Activated CD8-positive, alpha-beta memory T cell treated with anti-CD3 and anti-CD28 coated beads, Interleukin-2, amount 10 ng/mL, durations not matched to agents 7 days and 5 days (primary cell): ENCODE measurements at regions not wholly inside any gene's neighbourhood (a gene's known extent, or its start where the extent isn't known, plus 50 kb on each side); places are given as distances from the start of the nearest gene placed in this dataset.
"Not testable (repeated sequence)": the region's sequence is repeated elsewhere in the genome, so short reads cannot be mapped to it uniquely, and the experiment has no call there.

Experiments used
- ATAC-seq: fragments of 150-1000 bp; cut with Tn5 transposase; one replicate; pipeline ENCODE4 v1.10.0; 2021; ENCODE audit warnings: moderate library complexity
- CTCF ChIA-PET: fragments of 350-600 bp; sonication (Branson Sonifier 250); formaldehyde crosslinking; loops from one replicate; lab custom pipeline; 2021; ENCODE audit warnings: antibody characterized with exemption; lab: Charles Lee
- DNase-seq: peaks from one replicate; pipeline ENCODE4 v3.0.0-alpha.2; 2020
- H3K27ac Mint-ChIP-seq: one replicate; pipeline ENCODE4 v1.8.0; 2021; ENCODE audit warnings: mild to moderate bottlenecking, mixed read lengths
- H3K27me3 Mint-ChIP-seq: one replicate; pipeline ENCODE4 v1.8.0; 2021; ENCODE audit warnings: mixed read lengths
- H3K36me3 Mint-ChIP-seq: one replicate; pipeline ENCODE4 v1.8.0; 2021; ENCODE audit warnings: mild to moderate bottlenecking, mixed read lengths
- H3K4me1 Mint-ChIP-seq: one replicate; pipeline ENCODE4 v1.8.0; 2021; ENCODE audit warnings: mixed read lengths
- H3K4me3 Mint-ChIP-seq: one replicate; pipeline ENCODE4 v1.8.0; 2021; ENCODE audit warnings: mild to moderate bottlenecking, moderate library complexity, mixed read lengths
- H3K9me3 Mint-ChIP-seq: one replicate; pipeline ENCODE4 v1.8.0; 2022; ENCODE audit warnings: low read depth, mixed read lengths

GRCh38 chr5:131042021-131042789, 122.9 kb downstream of the HINT1 start:
- CTCF ChIA-PET, result interaction anchor here (1.0 kb wide), 1 partner anchor 22 kb away, joined by 3 read pairs; no protein-coding TSS in a partner anchor
- ATAC-seq, result no peak

GRCh38 chr5:131023498-131023865, 141.6 kb downstream of the HINT1 start:
- no peaks in the 10 kb centered on the region for H3K4me1 Mint-ChIP-seq
- no peaks in the 10 kb centered on the region for H3K36me3 Mint-ChIP-seq
- H3K27me3 Mint-ChIP-seq, result no peaks in the 10 kb centered on the region
- ATAC-seq, result no peak
- DNase-seq, result no peak
- H3K4me3 Mint-ChIP-seq, result no peak overlapping the region
- H3K9me3 Mint-ChIP-seq, result no peaks in the 10 kb centered on the region
- no peak overlapping the region for H3K27ac Mint-ChIP-seq
- CTCF ChIA-PET, result interaction anchor here (1.0 kb wide), 1 partner anchor 36 kb away, joined by 3 read pairs; no protein-coding TSS in a partner anchor

More at GRCh38 chr5:131042021-131042789, 122.9 kb downstream of the HINT1 start:
- Mint-ChIP-seq H3K4me3 (no peak overlapping the region), H3K36me3 (no peaks in the 10 kb centered on the region), H3K9me3 (peaks cover 4% of the 10 kb centered on the region), H3K4me1 (no peaks in the 10 kb centered on the region), H3K27me3 (peaks cover 4% of the 10 kb centered on the region), H3K27ac (no peak overlapping the region)
- no peak for DNase-seq

- no peak overlapping the region for H3K27ac Mint-ChIP-seq
- H3K4me1 Mint-ChIP-seq, result peaks cover under 1% of the 10 kb centered on the region
- H3K4me3 Mint-ChIP-seq, result no peak overlapping the region
- no peaks in the 10 kb centered on the region for H3K9me3 Mint-ChIP-seq
- ATAC-seq, result no peak
- H3K36me3 Mint-ChIP-seq, result peaks cover 1% of the 10 kb centered on the region
- DNase-seq, result no peak
- H3K27me3 Mint-ChIP-seq, result no peaks in the 10 kb centered on the region
- CTCF ChIA-PET, result interaction anchor here (1.0 kb wide), 1 partner anchor 36 kb away, joined by 3 read pairs; no protein-coding TSS in a partner anchor
Observed at GRCh38 chr5:131022811-131023497, 142.1 kb downstream of the HINT1 start.

GRCh38 chr5:131021646-131022045, 143.4 kb downstream of the HINT1 start:
- CTCF ChIA-PET, result no interaction called here
- H3K27ac Mint-ChIP-seq, result no peak overlapping the region
- no peaks in the 10 kb centered on the region for H3K27me3 Mint-ChIP-seq

GRCh38 chr5:131019601-131020315, 145.3 kb downstream of the HINT1 start:
- DNase-seq, result no peak
- Mint-ChIP-seq H3K4me3 (no peak overlapping the region), H3K27me3 (peaks cover 2% of the 10 kb centered on the region), H3K9me3 (peaks cover 3% of the 10 kb centered on the region), H3K4me1 (peaks cover 12% of the 10 kb centered on the region), H3K36me3 (peaks cover 11% of the 10 kb centered on the region), H3K27ac (no peak overlapping the region)
- CTCF ChIA-PET, result no interaction called here
- no peak for ATAC-seq

More at GRCh38 chr5:131021646-131022045, 143.4 kb downstream of the HINT1 start:
- no peak for ATAC-seq
- Mint-ChIP-seq H3K9me3 (peaks cover 2% of the 10 kb centered on the region), H3K4me1 (peaks cover 10% of the 10 kb centered on the region), H3K36me3 (peaks cover 7% of the 10 kb centered on the region), H3K4me3 (no peak overlapping the region)
- DNase-seq, result no peak

GRCh38 chr5:131019111-131019510, 145.9 kb downstream of the HINT1 start:
- H3K4me3 Mint-ChIP-seq, result no peak overlapping the region
- peaks cover 12% of the 10 kb centered on the region for H3K4me1 Mint-ChIP-seq
- DNase-seq, result no peak
- H3K36me3 Mint-ChIP-seq, result peaks cover 11% of the 10 kb centered on the region
- H3K9me3 Mint-ChIP-seq, result peaks cover 3% of the 10 kb centered on the region
- CTCF ChIA-PET, result no interaction called here
- peaks cover 2% of the 10 kb centered on the region for H3K27me3 Mint-ChIP-seq
- H3K27ac Mint-ChIP-seq, result no peak overlapping the region
- no peak for ATAC-seq

GRCh38 chr5:131008329-131008728, 156.7 kb downstream of the HINT1 start:
- H3K9me3 Mint-ChIP-seq, result no peaks in the 10 kb centered on the region
- no peak overlapping the region for H3K4me3 Mint-ChIP-seq
- H3K36me3 Mint-ChIP-seq, result no peaks in the 10 kb centered on the region
- CTCF ChIA-PET, result interaction anchor here (1.0 kb wide), 1 partner anchor 139 kb away, joined by 3 read pairs; no protein-coding TSS in a partner anchor
- no peak overlapping the region for H3K27ac Mint-ChIP-seq
- DNase-seq (no peak), ATAC-seq (no peak)
- H3K27me3 Mint-ChIP-seq, result peaks cover 12% of the 10 kb centered on the region
- H3K4me1 Mint-ChIP-seq, result no peaks in the 10 kb centered on the region

GRCh38 chr5:131005963-131006684, 158.9 kb downstream of the HINT1 start:
- DNase-seq (no peak), ATAC-seq (no peak)
- H3K36me3 Mint-ChIP-seq, result no peaks in the 10 kb centered on the region
- H3K4me3 Mint-ChIP-seq, result no peak overlapping the region
- H3K27me3 Mint-ChIP-seq, result peaks cover 11% of the 10 kb centered on the region
- H3K27ac Mint-ChIP-seq, result no peak overlapping the region
- CTCF ChIA-PET, result interaction anchor here (1.1 kb wide), 1 partner anchor 14 kb away, joined by 3 read pairs; no protein-coding TSS in a partner anchor
- no peaks in the 10 kb centered on the region for H3K4me1 Mint-ChIP-seq
- no peaks in the 10 kb centered on the region for H3K9me3 Mint-ChIP-seq

GRCh38 chr5:131001507-131001906, 163.5 kb downstream of the HINT1 start:
- no peak overlapping the region for H3K27ac Mint-ChIP-seq
- CTCF ChIA-PET, result no interaction called here
- H3K27me3 Mint-ChIP-seq, result peaks cover 6% of the 10 kb centered on the region

GRCh38 chr5:131000289-131000688, 164.8 kb downstream of the HINT1 start:
- ATAC-seq, result no peak

More at GRCh38 chr5:131001507-131001906, 163.5 kb downstream of the HINT1 start:
- Mint-ChIP-seq H3K4me3 (no peak overlapping the region), H3K9me3 (no peaks in the 10 kb centered on the region), H3K36me3 (no peaks in the 10 kb centered on the region), H3K4me1 (no peaks in the 10 kb centered on the region)
- no peak for DNase-seq
- ATAC-seq, result no peak

GRCh38 chr5:130996720-130997119, 168.3 kb downstream of the HINT1 start:
- H3K27ac Mint-ChIP-seq, CTCF ChIA-PET: not testable (repeated sequence)

More at GRCh38 chr5:131000289-131000688, 164.8 kb downstream of the HINT1 start:
- no peak overlapping the region for H3K4me3 Mint-ChIP-seq
- peaks cover 6% of the 10 kb centered on the region for H3K27me3 Mint-ChIP-seq
- CTCF ChIA-PET, result no interaction called here
- H3K27ac Mint-ChIP-seq, result no peak overlapping the region
- no peaks in the 10 kb centered on the region for H3K36me3 Mint-ChIP-seq
- DNase-seq, result no peak
- H3K4me1 Mint-ChIP-seq, result no peaks in the 10 kb centered on the region
- no peaks in the 10 kb centered on the region for H3K9me3 Mint-ChIP-seq

GRCh38 chr5:130995851-130996250, 169.2 kb downstream of the HINT1 start:
- no peak overlapping the region for H3K27ac Mint-ChIP-seq
- ATAC-seq (no peak), DNase-seq (no peak)
- H3K9me3 Mint-ChIP-seq, result no peaks in the 10 kb centered on the region
- no peaks in the 10 kb centered on the region for H3K36me3 Mint-ChIP-seq
- CTCF ChIA-PET, result no interaction called here
- no peaks in the 10 kb centered on the region for H3K4me1 Mint-ChIP-seq
- no peaks in the 10 kb centered on the region for H3K27me3 Mint-ChIP-seq
- no peak overlapping the region for H3K4me3 Mint-ChIP-seq

More at GRCh38 chr5:130996720-130997119, 168.3 kb downstream of the HINT1 start:
- H3K4me3 Mint-ChIP-seq, ATAC-seq, H3K9me3 Mint-ChIP-seq, H3K36me3 Mint-ChIP-seq, H3K4me1 Mint-ChIP-seq, H3K27me3 Mint-ChIP-seq, DNase-seq: not testable (repeated sequence)

- H3K27me3 Mint-ChIP-seq, result no peaks in the 10 kb centered on the region
- CTCF ChIA-PET, result no interaction called here
- H3K27ac Mint-ChIP-seq, result no peak overlapping the region
- no peak overlapping the region for H3K4me3 Mint-ChIP-seq
- H3K9me3 Mint-ChIP-seq, result no peaks in the 10 kb centered on the region
- H3K4me1 Mint-ChIP-seq, result no peaks in the 10 kb centered on the region
- no peaks in the 10 kb centered on the region for H3K36me3 Mint-ChIP-seq
- no peak for DNase-seq
- no peak for ATAC-seq
Observed at GRCh38 chr5:130995254-130995515, 169.9 kb downstream of the HINT1 start.
